Ascending aorta (tissue), 2 donors: ENCODE measurements at regions not wholly inside any gene's neighbourhood (a gene's known extent, or its start where the extent isn't known, plus 50 kb on each side); places are given as distances from the start of the nearest gene placed in this dataset.

Experiments used
- DNase-seq, 2 donors: peaks; one replicate each; pipeline ENCODE4 v3.0.0-alpha.2; 2019; ENCODE audit warnings: low spot score in 2 of 2
- H3K27ac ChIP-seq, 2 donors: fragments of 200-600 bp; sonication (generic); one replicate each; pipeline ENCODE4 v1.5.1; 2016 to 2017; ENCODE audit warnings: mild to moderate bottlenecking in 1 of 2
- H3K27me3 ChIP-seq: fragments of 200-600 bp; sonication (generic); one replicate; pipeline ENCODE4 v1.5.1; 2017
- H3K36me3 ChIP-seq, 2 donors: fragments of 200-600 bp; sonication (generic); one replicate each; pipeline ENCODE4 v1.5.1; 2016
- H3K4me1 ChIP-seq, 2 donors: fragments of 200-600 bp; sonication (generic); one replicate each; pipeline ENCODE4 v1.5.1; 2016 to 2017; ENCODE audit warnings: mild to moderate bottlenecking in 1 of 2
- H3K4me3 ChIP-seq, 2 donors: fragments of 200-600 bp; sonication (generic); one replicate each; pipeline ENCODE4 v1.5.1; 2016 to 2017; ENCODE audit warnings: mild to moderate bottlenecking in 1 of 2
- H3K9me3 ChIP-seq, 2 donors: fragments of 200-600 bp; sonication (generic); one replicate each; pipeline ENCODE4 v1.5.1; 2016
- CTCF ChIP-seq, 3 experiments: fragments of 200-600 bp in 2 of 3; fragments of 450-650 bp in 1 of 3; sonication (generic) in 2 of 3; IDR thresholded peaks; one replicate each; pipeline ENCODE4 v1.5.1; 2016 to 2019; ENCODE audit warnings: antibody characterized with exemption in 3 of 3, mild to moderate bottlenecking in 1 of 3, moderate library complexity in 1 of 3
- intact Hi-C: fragments of 100-400 bp; cut with DNase I; formaldehyde crosslinking; loops from one replicate; pipeline ENCODE4 v1.15.1; 2023

- Histone ChIP-seq H3K4me1 (peaks cover 0 to 9% of the 10 kb centered on the region in 2 donors), H3K4me3 (peak overlapping the region; percentile 39 to 46), H3K27ac (peak overlapping the region; percentile 73 to 78), H3K27me3 (no peaks in the 10 kb centered on the region), H3K36me3 (no peaks in the 10 kb centered on the region), H3K9me3 (no peaks in the 10 kb centered on the region)
- no peak for TF ChIP-seq CTCF (IDR thresholded peaks at IDR 0.05)
- intact Hi-C loops = no loop called here
- DNase-seq = no peak
Observed at GRCh38 chr5:68534131-68534940, 318.8 kb downstream of the PIK3R1 start.

GRCh38 chr5:68534956-68535520, 319.5 kb downstream of the PIK3R1 start:
- H3K36me3 ChIP-seq = no peaks in the 10 kb centered on the region
- no peak for DNase-seq
- H3K27me3 ChIP-seq = no peaks in the 10 kb centered on the region
- TF ChIP-seq CTCF (IDR thresholded peaks at IDR 0.05) = no peak
- H3K4me3 ChIP-seq = peak overlapping the region in 1 of 2 donors; percentile 46
- H3K4me1 ChIP-seq = peaks cover 0 to 9% of the 10 kb centered on the region in 2 donors
- intact Hi-C loops = no loop called here
- no peaks in the 10 kb centered on the region for H3K9me3 ChIP-seq
- H3K27ac ChIP-seq = peak overlapping the region; percentile 73 to 78

- DNase-seq = no peak
- TF ChIP-seq CTCF (IDR thresholded peaks at IDR 0.05) = no peak
- Histone ChIP-seq H3K4me1 (peaks cover 0 to under 1% of the 10 kb centered on the region in 2 donors), H3K36me3 (no peaks in the 10 kb centered on the region), H3K4me3 (no peak overlapping the region), H3K27ac (no peak overlapping the region), H3K9me3 (no peaks in the 10 kb centered on the region), H3K27me3 (no peaks in the 10 kb centered on the region)
- intact Hi-C loops = no loop called here
Observed at GRCh38 chr5:68538814-68539420, 323.4 kb downstream of the PIK3R1 start.

- H3K9me3 ChIP-seq = no peaks in the 10 kb centered on the region
- no peaks in the 10 kb centered on the region for H3K36me3 ChIP-seq
- no peak for DNase-seq
- H3K27ac ChIP-seq = no peak overlapping the region
- no peak for TF ChIP-seq CTCF (IDR thresholded peaks at IDR 0.05)
- no peaks in the 10 kb centered on the region for H3K27me3 ChIP-seq
- no peak overlapping the region for H3K4me3 ChIP-seq
- no peaks in the 10 kb centered on the region for H3K4me1 ChIP-seq
- intact Hi-C loops = no loop called here
Observed at GRCh38 chr5:68540798-68541590, 325.4 kb downstream of the PIK3R1 start.

GRCh38 chr5:68542207-68542606, 326.7 kb downstream of the PIK3R1 start:
- Histone ChIP-seq H3K27ac (no peak overlapping the region), H3K4me3 (no peak overlapping the region), H3K9me3 (no peaks in the 10 kb centered on the region), H3K36me3 (no peaks in the 10 kb centered on the region), H3K4me1 (no peaks in the 10 kb centered on the region), H3K27me3 (no peaks in the 10 kb centered on the region)
- no peak for TF ChIP-seq CTCF (IDR thresholded peaks at IDR 0.05)
- no peak for DNase-seq
- intact Hi-C loops = no loop called here
